BLaER1 treated with 17β-estradiol and CSF1 and Interleukin-3, amounts not matched to agents 10 nM and 100 nM (cell line): ENCODE measurements at regions not wholly inside any gene's neighbourhood (a gene's known extent, or its start where the extent isn't known, plus 50 kb on each side); places are given as distances from the start of the nearest gene placed in this dataset.

Experiments
- H3K27ac ChIP-seq, 11 experiments: shearing (Covaris generic); formaldehyde crosslinking; 2 replicates each; pipeline ENCODE4 v1.8.1; 2022
- H3K27me3 ChIP-seq, 11 experiments: shearing (Covaris generic); formaldehyde crosslinking; 2 replicates each; pipeline ENCODE4 v1.8.1; 2022
- H3K36me3 ChIP-seq, 11 experiments: shearing (Covaris generic); formaldehyde crosslinking; 2 replicates each; pipeline ENCODE4 v1.8.1; 2022
- H3K4me1 ChIP-seq, 10 experiments: shearing (Covaris generic); formaldehyde crosslinking; 2 replicates each; pipeline ENCODE4 v1.8.1; 2022
- H3K4me2 ChIP-seq, 11 experiments: shearing (Covaris generic); formaldehyde crosslinking; 2 replicates each; pipeline ENCODE4 v1.8.1; 2022
- H3K4me3 ChIP-seq, 10 experiments: shearing (Covaris generic); formaldehyde crosslinking; 2 replicates each; pipeline ENCODE4 v1.8.1; 2022
- H3K9ac ChIP-seq, 11 experiments: shearing (Covaris generic); formaldehyde crosslinking; 2 replicates each; pipeline ENCODE4 v1.8.1; 2022
- H3K9me3 ChIP-seq, 11 experiments: shearing (Covaris generic); formaldehyde crosslinking; replicated peaks in 1 of 11; 2 replicates each; pipeline ENCODE4 v1.8.1; 2022
- H4K20me1 ChIP-seq, 11 experiments: shearing (Covaris generic); formaldehyde crosslinking; 2 replicates each; pipeline ENCODE4 v1.8.1; 2022
- Cebpa-rat ChIP-seq, 11 experiments: shearing (Covaris generic); IDR thresholded peaks; 2 replicates each; pipeline ENCODE4 v1.8.1; 2022

GRCh38 chr18:27423581-27423980, 238.5 kb upstream of the CHST9 start:
- TF ChIP-seq Cebpa-rat (IDR thresholded peaks at IDR 0.05), result no peak
- Histone ChIP-seq H3K4me2 (no peak overlapping the region), H3K9ac (no peak overlapping the region)

GRCh38 chr18:27419646-27420045, 234.5 kb upstream of the CHST9 start:
- no peak overlapping the region for H3K4me2 ChIP-seq
- H3K27me3 ChIP-seq, result no peaks in the 10 kb centered on the region
- no peaks in the 10 kb centered on the region for H3K9me3 ChIP-seq
- H3K27ac ChIP-seq, result no peak overlapping the region
- no peak overlapping the region for H3K9ac ChIP-seq
- H3K4me1 ChIP-seq, result no peaks in the 10 kb centered on the region
- TF ChIP-seq Cebpa-rat (IDR thresholded peaks at IDR 0.05), result no peak
- no peaks in the 10 kb centered on the region for H3K36me3 ChIP-seq
- no peaks in the 10 kb centered on the region for H4K20me1 ChIP-seq
- H3K4me3 ChIP-seq, result no peak overlapping the region

More at GRCh38 chr18:27423581-27423980, 238.5 kb upstream of the CHST9 start:
- Histone ChIP-seq H3K4me3 (no peak overlapping the region), H3K9me3 (no peaks in the 10 kb centered on the region), H3K27ac (no peak overlapping the region), H3K4me1 (no peaks in the 10 kb centered on the region), H3K36me3 (no peaks in the 10 kb centered on the region), H3K27me3 (no peaks in the 10 kb centered on the region), H4K20me1 (no peaks in the 10 kb centered on the region)

- no peak overlapping the region for H3K27ac ChIP-seq
- no peak overlapping the region for H3K9ac ChIP-seq
- no peak for TF ChIP-seq Cebpa-rat (IDR thresholded peaks at IDR 0.05)
These were observed 230.4 kb upstream of the CHST9 start for GRCh38 chr18:27415495-27415894.

GRCh38 chr18:27414682-27415081, 229.6 kb upstream of the CHST9 start:
- H3K27ac ChIP-seq, result no peak overlapping the region
- H3K36me3 ChIP-seq, result no peaks in the 10 kb centered on the region
- no peak for TF ChIP-seq Cebpa-rat (IDR thresholded peaks at IDR 0.05)
- H3K9ac ChIP-seq, result no peak overlapping the region
- H3K4me2 ChIP-seq, result no peak overlapping the region
- H3K4me1 ChIP-seq, result no peaks in the 10 kb centered on the region
- no peak overlapping the region for H3K4me3 ChIP-seq
- H3K27me3 ChIP-seq, result no peaks in the 10 kb centered on the region
- H4K20me1 ChIP-seq, result no peaks in the 10 kb centered on the region
- no peaks in the 10 kb centered on the region for H3K9me3 ChIP-seq

More at GRCh38 chr18:27415495-27415894, 230.4 kb upstream of the CHST9 start:
- Histone ChIP-seq H3K4me1 (no peaks in the 10 kb centered on the region), H4K20me1 (no peaks in the 10 kb centered on the region), H3K4me2 (no peak overlapping the region), H3K9me3 (no peaks in the 10 kb centered on the region), H3K36me3 (no peaks in the 10 kb centered on the region), H3K27me3 (no peaks in the 10 kb centered on the region), H3K4me3 (no peak overlapping the region)

- Histone ChIP-seq H3K9ac (no peak overlapping the region), H4K20me1 (no peaks in the 10 kb centered on the region), H3K4me1 (no peaks in the 10 kb centered on the region), H3K27ac (no peak overlapping the region), H3K4me2 (no peak overlapping the region), H3K9me3 (no peaks in the 10 kb centered on the region), H3K4me3 (no peak overlapping the region), H3K27me3 (no peaks in the 10 kb centered on the region), H3K36me3 (no peaks in the 10 kb centered on the region)
- TF ChIP-seq Cebpa-rat (IDR thresholded peaks at IDR 0.05), result no peak
These were observed 228.6 kb upstream of the CHST9 start for GRCh38 chr18:27413495-27414401.

GRCh38 chr18:27412556-27412955, 227.4 kb upstream of the CHST9 start:
- Histone ChIP-seq H3K36me3 (no peaks in the 10 kb centered on the region), H3K4me2 (no peak overlapping the region), H3K4me1 (no peaks in the 10 kb centered on the region), H3K9me3 (no peaks in the 10 kb centered on the region), H4K20me1 (no peaks in the 10 kb centered on the region), H3K4me3 (no peak overlapping the region), H3K9ac (no peak overlapping the region), H3K27ac (no peak overlapping the region), H3K27me3 (no peaks in the 10 kb centered on the region)
- no peak for TF ChIP-seq Cebpa-rat (IDR thresholded peaks at IDR 0.05)

- no peak overlapping the region for H3K27ac ChIP-seq
- no peak overlapping the region for H3K4me2 ChIP-seq
- H3K27me3 ChIP-seq, result no peaks in the 10 kb centered on the region
- no peak overlapping the region for H3K4me3 ChIP-seq
- no peaks in the 10 kb centered on the region for H3K36me3 ChIP-seq
- no peaks in the 10 kb centered on the region for H3K4me1 ChIP-seq
- no peak for TF ChIP-seq Cebpa-rat (IDR thresholded peaks at IDR 0.05)
- no peak overlapping the region for H3K9ac ChIP-seq
- H3K9me3 ChIP-seq, result no peaks in the 10 kb centered on the region
- no peaks in the 10 kb centered on the region for H4K20me1 ChIP-seq
These were observed 226.8 kb upstream of the CHST9 start for GRCh38 chr18:27411911-27412310.

GRCh38 chr18:27411013-27411412, 225.9 kb upstream of the CHST9 start:
- no peaks in the 10 kb centered on the region for H3K36me3 ChIP-seq
- H3K4me1 ChIP-seq, result no peaks in the 10 kb centered on the region
- no peak overlapping the region for H3K27ac ChIP-seq
- H3K27me3 ChIP-seq, result no peaks in the 10 kb centered on the region
- no peak for TF ChIP-seq Cebpa-rat (IDR thresholded peaks at IDR 0.05)
- H3K9ac ChIP-seq, result no peak overlapping the region
- no peaks in the 10 kb centered on the region for H4K20me1 ChIP-seq
- no peaks in the 10 kb centered on the region for H3K9me3 ChIP-seq
- no peak overlapping the region for H3K4me2 ChIP-seq
- no peak overlapping the region for H3K4me3 ChIP-seq

GRCh38 chr18:27404855-27405254, 219.7 kb upstream of the CHST9 start:
- Histone ChIP-seq H3K27ac (no peak overlapping the region), H3K9ac (no peak overlapping the region), H3K4me2 (no peak overlapping the region), H3K4me1 (no peaks in the 10 kb centered on the region), H3K9me3 (no peaks in the 10 kb centered on the region), H3K36me3 (no peaks in the 10 kb centered on the region), H4K20me1 (no peaks in the 10 kb centered on the region), H3K27me3 (no peaks in the 10 kb centered on the region), H3K4me3 (no peak overlapping the region)
- TF ChIP-seq Cebpa-rat (IDR thresholded peaks at IDR 0.05), result no peak

- Histone ChIP-seq H3K9me3 (no peaks in the 10 kb centered on the region), H3K4me3 (no peak overlapping the region), H3K27ac (no peak overlapping the region), H3K27me3 (no peaks in the 10 kb centered on the region), H4K20me1 (no peaks in the 10 kb centered on the region), H3K36me3 (no peaks in the 10 kb centered on the region), H3K4me1 (no peaks in the 10 kb centered on the region), H3K9ac (no peak overlapping the region), H3K4me2 (no peak overlapping the region)
- TF ChIP-seq Cebpa-rat (IDR thresholded peaks at IDR 0.05), result no peak
These were observed 214.9 kb upstream of the CHST9 start for GRCh38 chr18:27400001-27400400.
